ENCODE measurements at regions not wholly inside any gene's neighbourhood (a gene's known extent, or its start where the extent isn't known, plus 50 kb on each side); places are given as distances from the start of the nearest gene placed in this dataset.

GRCh38 chr2:41840702-41841551 lies 206.9 kb upstream of the PKDCC start:
- TF ChIP-seq CTCF (IDR thresholded peaks at IDR 0.05; ENCODE audit: insufficient read depth, low read length): peak; percentile 78
- no peak for TF ChIP-seq REST (IDR thresholded peaks at IDR 0.05; ENCODE audit: insufficient replicate concordance, low read depth)

All from HL-60 (cell line).